HG03095 (cell line): ENCODE measurements at regions not wholly inside any gene's neighbourhood (a gene's known extent, or its start where the extent isn't known, plus 50 kb on each side); places are given as distances from the start of the nearest gene placed in this dataset.

Source experiments
- ATAC-seq: cut with Tn5 transposase; IDR thresholded peaks from one replicate; pipeline ENCODE4 v1.9.1; 2021; ENCODE audit warnings: moderate library complexity; ENCODE audit not compliant: unreplicated experiment

- no peak for ATAC-seq
Observed at GRCh38 chr1:101748077-101748476, 248.6 kb downstream of the OLFM3 start.
